DMS153 (cell line): ENCODE measurements at regions not wholly inside any gene's neighbourhood (a gene's known extent, or its start where the extent isn't known, plus 50 kb on each side); places are given as distances from the start of the nearest gene placed in this dataset.
"Not testable (repeated sequence)": the region's sequence is repeated elsewhere in the genome, so short reads cannot be mapped to it uniquely, and the experiment has no call there.

Experiments
- DNase-seq: peaks from one replicate; lab custom pipeline; 2025; lab: John Stamatoyannopoulos, UW

- no peak for DNase-seq
Observed at GRCh38 chr1:238370599-238370998, 479.9 kb upstream of the ZP4 start.

- no peak for DNase-seq
Observed at GRCh38 chr1:238364214-238364892, 473.6 kb upstream of the ZP4 start.

DNA sequence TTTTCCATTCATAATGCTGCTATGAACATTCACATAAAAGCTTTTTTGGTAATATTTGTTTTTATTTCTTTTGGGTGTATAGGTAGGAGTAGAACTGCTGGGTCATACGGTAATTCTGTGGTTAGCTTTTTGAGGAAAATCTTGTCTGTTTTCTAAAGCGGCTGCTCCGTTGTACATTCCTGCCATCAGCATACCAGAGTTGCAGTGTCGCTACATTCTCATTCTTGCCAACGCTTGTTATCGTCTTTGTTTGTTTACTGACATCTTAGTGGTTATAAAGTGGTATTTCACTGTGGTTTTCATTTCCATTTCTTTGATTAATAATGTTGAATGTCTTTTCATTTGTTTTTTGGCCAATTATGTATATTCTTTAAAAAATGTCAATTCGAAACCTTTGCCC lies 469.8 kb upstream of the ZP4 start:
- no peak for DNase-seq

DNA sequence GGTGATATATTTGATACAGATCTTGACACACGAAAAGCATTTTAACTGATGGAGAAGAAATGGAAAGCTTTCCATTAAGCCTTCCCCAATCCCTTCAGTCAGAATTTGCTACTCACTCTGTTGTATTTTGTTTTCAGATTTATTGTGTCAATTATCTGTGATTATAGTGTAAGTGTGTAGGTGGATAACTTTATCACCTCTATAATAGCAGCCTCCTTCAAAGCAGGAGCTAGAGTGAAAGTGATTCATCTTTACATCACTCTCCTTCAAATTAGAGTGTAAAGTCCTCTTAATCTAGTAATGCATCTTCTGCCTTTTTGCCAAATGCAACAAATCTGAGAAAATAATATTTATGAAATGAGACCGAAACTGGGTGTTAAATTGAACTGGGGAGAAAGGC lies 459.7 kb upstream of the ZP4 start:
- no peak for DNase-seq

- DNase-seq, result no peak
Observed at GRCh38 chr1:238346340-238346739, 455.6 kb upstream of the ZP4 start.

- DNase-seq, result no peak
Observed at GRCh38 chr1:238345837-238346236, 455.1 kb upstream of the ZP4 start.

GRCh38 chr1:238343852-238344251 lies 453.1 kb upstream of the ZP4 start:
- no peak for DNase-seq

DNA sequence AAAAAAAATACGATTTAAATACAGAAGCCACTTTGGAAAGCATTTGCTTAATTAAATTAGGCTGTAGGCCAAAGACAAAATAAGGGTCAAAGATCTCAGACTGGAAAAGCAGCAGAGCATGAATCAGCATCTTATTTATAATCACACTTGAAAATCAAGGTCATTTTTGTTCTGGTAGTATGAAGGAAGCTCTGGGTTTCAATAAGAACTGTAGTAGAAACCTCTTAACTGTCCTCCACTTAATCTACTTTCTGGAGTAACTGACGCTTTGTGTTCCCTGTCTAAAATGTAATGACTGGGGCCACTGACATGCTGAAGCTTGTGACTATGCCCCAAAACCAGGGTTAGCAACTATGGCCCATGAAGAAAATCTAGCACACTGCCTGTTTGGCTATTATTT lies 450.7 kb upstream of the ZP4 start:
- no peak for DNase-seq

- DNase-seq, result no peak
Observed at GRCh38 chr1:238340989-238341388, 450.3 kb upstream of the ZP4 start.

DNA sequence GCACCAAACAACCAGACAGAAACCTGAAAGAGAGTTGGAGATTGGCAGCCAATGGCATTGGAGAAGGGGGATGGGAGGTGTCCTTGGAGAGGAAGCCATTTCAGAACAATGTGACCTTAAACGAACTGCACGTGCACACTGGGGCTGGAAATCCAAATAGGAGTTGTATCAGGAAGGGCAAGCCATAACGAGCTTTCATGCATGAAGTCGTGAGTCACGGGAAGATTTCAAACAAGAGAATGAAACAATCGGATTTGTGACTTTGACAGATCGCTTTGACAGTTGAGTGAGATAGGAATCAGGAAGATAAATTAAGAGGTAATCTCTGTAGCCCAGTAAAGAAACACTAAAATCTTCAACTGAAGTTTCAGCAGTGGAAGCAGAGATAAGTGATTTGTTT lies 445.8 kb upstream of the ZP4 start:
- no peak for DNase-seq

DNA sequence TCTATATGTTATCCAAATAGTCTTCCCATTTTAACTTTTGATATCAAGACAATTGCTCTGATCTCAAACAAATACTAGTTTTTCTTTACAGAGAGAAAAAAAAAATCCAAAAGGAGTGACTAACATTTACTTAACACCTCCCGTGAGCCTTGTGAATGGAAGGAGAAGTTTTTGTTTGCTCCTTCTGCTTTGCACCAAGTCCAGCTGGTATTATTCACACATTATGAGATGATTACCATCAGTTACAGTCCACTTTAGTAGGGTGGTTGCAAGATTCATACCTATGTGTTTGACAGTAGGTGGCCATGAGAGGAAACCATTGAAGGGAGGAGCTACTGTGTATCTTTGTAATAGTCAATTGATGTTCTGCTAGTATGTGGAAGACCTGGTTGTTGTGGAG lies 443.4 kb upstream of the ZP4 start:
- no peak for DNase-seq

DNA sequence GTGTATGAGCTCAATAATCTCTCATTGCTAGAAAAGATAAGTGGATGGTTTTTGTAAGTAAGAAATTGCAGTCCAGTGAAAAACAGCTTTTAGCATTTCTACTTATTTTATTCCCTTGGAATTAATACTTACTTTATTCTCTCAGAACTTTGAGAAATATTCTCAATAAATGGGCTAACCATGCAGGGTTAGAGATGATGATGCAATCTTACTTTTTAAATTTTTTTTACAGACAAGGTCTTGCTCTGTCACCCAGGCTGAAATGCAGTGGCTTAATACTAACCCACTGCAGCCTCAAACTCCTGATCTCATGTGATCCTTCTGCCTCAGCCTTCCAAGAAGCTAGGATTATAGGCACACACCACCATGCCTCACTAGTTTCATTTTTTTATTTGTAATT lies 440.8 kb upstream of the ZP4 start:
- DNase-seq, result no peak

GRCh38 chr1:238329671-238330070 lies 438.9 kb upstream of the ZP4 start:
- DNase-seq, result no peak

GRCh38 chr1:238327033-238327432 lies 436.3 kb upstream of the ZP4 start:
- DNase-seq, result not testable (repeated sequence)

DNA sequence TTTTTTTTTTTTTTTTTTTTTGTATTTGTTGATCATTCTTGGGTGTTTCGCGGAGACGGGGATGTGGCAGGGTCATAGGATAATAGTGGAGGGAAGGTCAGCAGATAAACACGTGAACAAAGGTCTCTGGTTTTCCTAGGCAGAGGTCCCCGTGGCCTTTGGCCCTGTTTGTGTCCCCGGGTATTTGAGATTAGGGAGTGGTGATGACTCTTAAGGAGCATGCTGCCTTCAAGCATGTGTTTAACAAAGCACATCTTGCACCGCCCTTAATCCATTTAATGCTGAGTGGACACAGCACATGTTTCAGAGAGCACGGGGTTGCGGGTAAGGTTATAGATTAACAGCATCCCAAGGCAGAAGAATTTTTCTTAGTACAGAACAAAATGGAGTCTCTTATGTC lies 435.8 kb upstream of the ZP4 start:
- DNase-seq, result not testable (repeated sequence)

DNA sequence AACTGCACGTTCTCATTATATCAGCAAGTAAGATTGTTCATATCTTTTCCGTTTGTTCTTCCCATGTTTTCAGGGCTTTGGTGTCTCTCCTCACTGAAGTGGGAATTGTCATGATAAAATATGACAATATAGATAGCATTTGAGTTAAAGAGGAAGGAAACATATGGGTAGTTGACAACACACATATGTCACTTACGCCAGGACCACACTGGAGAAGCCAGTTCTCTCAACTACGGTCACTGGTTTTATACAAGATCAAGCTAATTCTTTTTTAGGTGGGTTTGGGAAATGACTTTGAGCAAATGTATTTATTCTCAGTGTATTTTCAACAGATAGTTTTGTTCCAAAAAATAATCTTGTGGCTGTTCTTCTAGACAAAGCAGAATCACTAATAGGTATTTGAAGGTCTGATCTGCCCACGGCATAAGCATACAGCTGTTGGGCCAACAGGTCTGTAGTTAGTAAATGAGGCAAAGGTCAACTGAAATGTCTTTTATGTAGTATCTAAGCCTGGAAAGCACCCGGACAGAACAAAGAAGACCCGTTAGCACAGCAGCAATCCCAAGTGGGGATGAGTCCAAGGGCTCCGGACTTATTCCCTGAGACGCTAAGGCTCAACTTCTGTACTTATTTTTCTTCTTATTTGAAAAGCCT lies 433.6 kb upstream of the ZP4 start:
- DNase-seq, result no peak

GRCh38 chr1:238323490-238323889 lies 432.8 kb upstream of the ZP4 start:
- no peak for DNase-seq

- DNase-seq, result no peak
Observed at GRCh38 chr1:238319957-238320356, 429.2 kb upstream of the ZP4 start.

- DNase-seq, result no peak
Observed at GRCh38 chr1:238318294-238319110, 427.8 kb upstream of the ZP4 start.

- no peak for DNase-seq
Observed at GRCh38 chr1:238312969-238313368, 422.2 kb upstream of the ZP4 start.

DNA sequence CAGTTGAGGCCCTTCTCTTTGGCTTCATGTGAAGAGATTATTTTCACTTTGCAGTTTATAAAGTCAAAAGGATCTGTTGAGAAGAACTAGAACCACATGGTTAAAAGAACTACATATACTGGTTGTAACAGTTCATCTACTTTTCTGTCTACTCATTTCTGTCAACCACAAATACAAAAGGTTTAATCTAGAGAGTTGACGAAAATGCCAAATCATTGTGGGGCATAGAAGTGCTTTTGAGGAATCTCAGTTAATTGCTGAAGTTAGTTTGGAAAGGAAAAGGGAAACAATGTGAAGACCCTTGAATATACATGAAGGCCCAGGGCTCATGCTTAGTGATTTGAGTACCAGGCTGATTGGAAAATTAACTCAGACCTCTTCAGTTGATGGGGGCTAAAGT lies 415.7 kb upstream of the ZP4 start:
- no peak for DNase-seq

DNA sequence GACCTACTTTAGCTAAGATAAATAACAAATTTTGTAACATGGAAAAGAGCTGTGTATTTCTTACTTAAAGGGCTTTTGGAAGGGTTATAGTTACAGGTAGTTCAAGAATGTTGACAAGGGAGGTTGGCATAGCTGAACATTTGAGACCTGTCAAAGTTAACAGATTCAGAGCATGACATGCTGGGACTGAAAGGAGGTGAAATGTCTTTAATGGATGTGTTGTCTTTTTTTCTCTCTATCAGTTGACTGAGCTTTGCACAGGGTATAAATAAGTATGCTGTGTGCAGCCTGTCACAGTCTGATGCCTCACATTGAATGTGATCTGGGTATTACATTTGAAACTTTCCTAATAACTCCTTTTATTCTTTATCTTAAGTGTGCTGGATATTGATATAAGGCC lies 411.9 kb upstream of the ZP4 start:
- DNase-seq, result no peak

GRCh38 chr1:238296371-238296770 lies 405.6 kb upstream of the ZP4 start:
- no peak for DNase-seq
